Adrenal gland (tissue), 9 donors: ENCODE measurements at regions not wholly inside any gene's neighbourhood (a gene's known extent, or its start where the extent isn't known, plus 50 kb on each side); places are given as distances from the start of the nearest gene placed in this dataset.

Source experiments
- DNase-seq, 7 donors: peaks; one replicate each; pipeline ENCODE4 v3.0.0-alpha.2; 2019 to 2020
- H3K27ac ChIP-seq, 5 donors: fragments of 200-600 bp; sonication (generic) in 4 of 5; 1 replicate in 3 of 5; 2 replicates in 2 of 5; pipeline versions ENCODE4 v1.5.1 to v1.8.0; 2016 to 2020; ENCODE audit warnings: mild to moderate bottlenecking in 1 of 5
- H3K27me3 ChIP-seq: fragments of 200-600 bp; 2 replicates; pipeline ENCODE4 v1.8.0; 2021
- H3K36me3 ChIP-seq, 2 donors: fragments of 200-600 bp; replicated peaks in 1 of 2; 1 replicate in 1 of 2; 2 replicates in 1 of 2; pipeline versions ENCODE4 v1.5.1 to v1.8.0; 2018 to 2022
- H3K4me1 ChIP-seq, 2 donors: fragments of 200-600 bp; replicated peaks in 1 of 2; 1 replicate in 1 of 2; 2 replicates in 1 of 2; pipeline versions ENCODE4 v1.5.1 to v1.8.0; 2018 to 2021
- H3K4me3 ChIP-seq, 4 donors: fragments of 200-600 bp; sonication (generic) in 3 of 4; one replicate each; pipeline ENCODE4 v1.5.1; 2016 to 2018
- H3K9me3 ChIP-seq, 3 donors: fragments of 200-600 bp; sonication (generic) in 1 of 3; replicated peaks in 1 of 3; 1 replicate in 2 of 3; 2 replicates in 1 of 3; pipeline versions ENCODE4 v1.5.1 to v1.8.0; 2016 to 2021
- CTCF ChIP-seq, 6 experiments: fragments of 450-650 bp in 4 of 6; fragments of 200-600 bp in 2 of 6; sonication (generic) in 1 of 6; IDR thresholded peaks; 1 replicate in 5 of 6; 2 replicates in 1 of 6; pipeline versions ENCODE4 v1.5.1 to v1.8.0; 2016 to 2021; ENCODE audit warnings: antibody characterized with exemption in 6 of 6, mild to moderate bottlenecking in 2 of 6, moderate library complexity in 1 of 6
- POLR2A ChIP-seq, 2 donors: fragments of 450-650 bp; IDR thresholded peaks; one replicate each; pipeline ENCODE4 v1.6.1; 2017; ENCODE audit warnings: antibody characterized with exemption in 2 of 2, mild to moderate bottlenecking in 2 of 2, moderate library complexity in 1 of 2
- WGBS, 4 donors: extraction: QIAGEN DNeasy Blood & Tissue Kit in 2 of 4; methylation state at CpG; one replicate each; pipeline versions ENCODE4 v1.1.5 to v1.1.7; 2013 to 2017; 5-methylcytosine and 5-hydroxymethylcytosine counted together
- intact Hi-C, 2 donors: fragments of 100-400 bp; cut with DNase I; formaldehyde crosslinking; loops; one replicate each; pipeline versions ENCODE4 v1.14.1 to v1.15.0; 2022 to 2023
- donor health status: healthy with polysubstance abuse.
- donor health status: Bipolar disorder and iron deficiency.
- donor health status: DM: yes; HTN: yes; CAD: no.
- donor health status: DM: no; HTN: no; CAD: no.
- donor health status: DM: no; HTN: no; CAD: no.

GRCh38 chr5:89117124-89117644 lies 234.2 kb upstream of the MEF2C start:
- DNase-seq: no peak
- intact Hi-C loops: no loop called here
- Histone ChIP-seq H3K36me3 (no peaks in the 10 kb centered on the region), H3K4me3 (no peak overlapping the region), H3K4me1 (no peaks in the 10 kb centered on the region), H3K27ac (no peak overlapping the region), H3K27me3 (no peaks in the 10 kb centered on the region), H3K9me3 (no peaks in the 10 kb centered on the region)
- TF ChIP-seq POLR2A (IDR thresholded peaks at IDR 0.05) (no peak), CTCF (IDR thresholded peaks at IDR 0.05) (no peak)
- 63 to 77% (median 69%) methylated on average over 1 of the region's 1 CpG for WGBS, 4 donors

GRCh38 chr5:89110916-89111646 lies 228.1 kb upstream of the MEF2C start:
- H3K36me3 ChIP-seq: no peaks in the 10 kb centered on the region
- intact Hi-C loops: no loop called here
- no peaks in the 10 kb centered on the region for H3K27me3 ChIP-seq
- no peak overlapping the region for H3K27ac ChIP-seq
- no peaks in the 10 kb centered on the region for H3K4me1 ChIP-seq
- no peaks in the 10 kb centered on the region for H3K9me3 ChIP-seq
- no peak for TF ChIP-seq POLR2A (IDR thresholded peaks at IDR 0.05)
- TF ChIP-seq CTCF (IDR thresholded peaks at IDR 0.05): no peak
- H3K4me3 ChIP-seq: no peak overlapping the region
- DNase-seq: no peak
- WGBS, 4 donors: 79 to 84% (median 82%) methylated on average over 4 of the region's 4 CpGs

GRCh38 chr5:89106480-89106879 lies 223.5 kb upstream of the MEF2C start:
- Histone ChIP-seq H3K27me3 (no peaks in the 10 kb centered on the region), H3K9me3 (no peaks in the 10 kb centered on the region), H3K4me1 (no peaks in the 10 kb centered on the region), H3K27ac (no peak overlapping the region), H3K36me3 (no peaks in the 10 kb centered on the region), H3K4me3 (no peak overlapping the region)
- 58 to 90% (median 72%) methylated on average over 1 of the region's 1 CpG for WGBS, 4 donors
- TF ChIP-seq CTCF (IDR thresholded peaks at IDR 0.05) (no peak), POLR2A (IDR thresholded peaks at IDR 0.05) (no peak)
- DNase-seq: no peak
- intact Hi-C loops: no loop called here

- 97 to 99% (median 98%) methylated on average over 2 of the region's 2 CpGs for WGBS, 4 donors
- Histone ChIP-seq H3K4me3 (no peak overlapping the region), H3K4me1 (no peaks in the 10 kb centered on the region), H3K36me3 (no peaks in the 10 kb centered on the region), H3K27ac (no peak overlapping the region), H3K9me3 (no peaks in the 10 kb centered on the region), H3K27me3 (no peaks in the 10 kb centered on the region)
- intact Hi-C loops: no loop called here
- DNase-seq: no peak
- TF ChIP-seq POLR2A (IDR thresholded peaks at IDR 0.05): no peak
- TF ChIP-seq CTCF (IDR thresholded peaks at IDR 0.05): no peak
Measured at GRCh38 chr5:89105836-89106235, 222.9 kb upstream of the MEF2C start.
